Ectodermal cell (in vitro differentiated cells): ENCODE measurements at regions not wholly inside any gene's neighbourhood (a gene's known extent, or its start where the extent isn't known, plus 50 kb on each side); places are given as distances from the start of the nearest gene placed in this dataset.

Experiments
- H3K27ac ChIP-seq: 2 replicates; pipeline ENCODE4 v1.7.0; 2013; ENCODE audit warnings: mild to moderate bottlenecking, low read depth, low read length; ENCODE audit not compliant: insufficient read depth, poor library complexity, severe bottlenecking
- H3K27me3 ChIP-seq: 2 replicates; pipeline ENCODE4 v1.7.0; 2013; ENCODE audit warnings: mild to moderate bottlenecking, low read length; ENCODE audit not compliant: insufficient read depth, control insufficient read depth, poor library complexity, severe bottlenecking
- H3K36me3 ChIP-seq: one replicate; pipeline ENCODE4 v1.7.0; 2013; ENCODE audit warnings: low read length; ENCODE audit not compliant: control insufficient read depth, insufficient read depth
- H3K4me1 ChIP-seq: one replicate; pipeline ENCODE4 v1.7.0; 2013; ENCODE audit warnings: low read length; ENCODE audit not compliant: control insufficient read depth, insufficient read depth
- H3K4me3 ChIP-seq: 2 replicates; pipeline ENCODE4 v1.7.0; 2013; ENCODE audit warnings: low read depth, low read length, control low read depth; ENCODE audit not compliant: insufficient read depth
- H3K9me3 ChIP-seq: 2 replicates; pipeline ENCODE4 v1.7.0; 2013; ENCODE audit warnings: mild to moderate bottlenecking, low read length, moderate library complexity; ENCODE audit not compliant: control insufficient read depth
- WGBS, 2 experiments: methylation state at CpG; one replicate each; pipeline ENCODE4 v1.1.7; 2013; ENCODE audit warnings: missing lambda C conversion rate in 2 of 2; 5-methylcytosine and 5-hydroxymethylcytosine counted together

- H3K36me3 ChIP-seq, result no peaks in the 10 kb centered on the region
- H3K4me3 ChIP-seq, result no peak overlapping the region
- 95% methylated on average over 6 of the region's 6 CpGs for WGBS, 2 experiments
- no peaks in the 10 kb centered on the region for H3K27me3 ChIP-seq
- no peaks in the 10 kb centered on the region for H3K4me1 ChIP-seq
- H3K27ac ChIP-seq, result no peak overlapping the region
- H3K9me3 ChIP-seq, result no peaks in the 10 kb centered on the region
Measured at GRCh38 chr13:95367309-95367843, 66.1 kb upstream of the ABCC4 start.

GRCh38 chr13:95368998-95369397 is 67.7 kb upstream of the ABCC4 start:
- no peak overlapping the region for H3K4me3 ChIP-seq
- no peaks in the 10 kb centered on the region for H3K4me1 ChIP-seq
- no peak overlapping the region for H3K27ac ChIP-seq
- H3K9me3 ChIP-seq, result no peaks in the 10 kb centered on the region
- H3K27me3 ChIP-seq, result no peaks in the 10 kb centered on the region
- WGBS, 2 experiments, result 96 to 97% methylated on average over 4 of the region's 4 CpGs
- no peaks in the 10 kb centered on the region for H3K36me3 ChIP-seq

GRCh38 chr13:95375706-95376105 is 74.5 kb upstream of the ABCC4 start:
- Histone ChIP-seq H3K27me3 (no peaks in the 10 kb centered on the region), H3K27ac (no peak overlapping the region), H3K36me3 (no peaks in the 10 kb centered on the region), H3K4me1 (no peaks in the 10 kb centered on the region), H3K9me3 (no peaks in the 10 kb centered on the region), H3K4me3 (no peak overlapping the region)
- WGBS, 2 experiments, result 0% methylated on average over 1 of the region's 1 CpG

- no peaks in the 10 kb centered on the region for H3K36me3 ChIP-seq
- H3K4me1 ChIP-seq, result no peaks in the 10 kb centered on the region
- WGBS, 2 experiments, result 95 to 97% methylated on average over 1 of the region's 1 CpG
- no peaks in the 10 kb centered on the region for H3K9me3 ChIP-seq
- H3K27me3 ChIP-seq, result no peaks in the 10 kb centered on the region
- H3K27ac ChIP-seq, result no peak overlapping the region
- H3K4me3 ChIP-seq, result no peak overlapping the region
Measured at GRCh38 chr13:95378603-95379002, 77.4 kb upstream of the ABCC4 start.

GRCh38 chr13:95380468-95381211 is 79.4 kb upstream of the ABCC4 start:
- Histone ChIP-seq H3K27me3 (no peaks in the 10 kb centered on the region), H3K27ac (no peak overlapping the region), H3K4me3 (no peak overlapping the region), H3K36me3 (no peaks in the 10 kb centered on the region), H3K9me3 (no peaks in the 10 kb centered on the region), H3K4me1 (no peaks in the 10 kb centered on the region)
- 41 to 47% methylated on average over 14 of the region's 14 CpGs for WGBS, 2 experiments

- H3K4me1 ChIP-seq, result no peaks in the 10 kb centered on the region
- no peaks in the 10 kb centered on the region for H3K36me3 ChIP-seq
- no peaks in the 10 kb centered on the region for H3K27me3 ChIP-seq
- H3K4me3 ChIP-seq, result no peak overlapping the region
- no peaks in the 10 kb centered on the region for H3K9me3 ChIP-seq
- H3K27ac ChIP-seq, result no peak overlapping the region
- 75 to 77% methylated on average over 5 of the region's 5 CpGs for WGBS, 2 experiments
Measured at GRCh38 chr13:95381212-95381527, 79.9 kb upstream of the ABCC4 start.

- no peaks in the 10 kb centered on the region for H3K36me3 ChIP-seq
- H3K27ac ChIP-seq, result no peak overlapping the region
- no peaks in the 10 kb centered on the region for H3K4me1 ChIP-seq
- no peak overlapping the region for H3K4me3 ChIP-seq
- no peaks in the 10 kb centered on the region for H3K9me3 ChIP-seq
- H3K27me3 ChIP-seq, result no peaks in the 10 kb centered on the region
- whole genome bisulfite sequencing, 2 experiments, result 83 to 86% methylated on average over 2 of the region's 2 CpGs
Measured at GRCh38 chr13:95382411-95382810, 81.2 kb upstream of the ABCC4 start.

- Histone ChIP-seq H3K27ac (no peak overlapping the region), H3K4me1 (no peaks in the 10 kb centered on the region), H3K36me3 (no peaks in the 10 kb centered on the region), H3K9me3 (no peaks in the 10 kb centered on the region), H3K4me3 (no peak overlapping the region), H3K27me3 (no peaks in the 10 kb centered on the region)
- WGBS, 2 experiments, result 87 to 91% methylated on average over 4 of the region's 4 CpGs
Measured at GRCh38 chr13:95382916-95383315, 81.7 kb upstream of the ABCC4 start.

GRCh38 chr13:95385373-95385772 is 84.1 kb upstream of the ABCC4 start:
- no peak overlapping the region for H3K27ac ChIP-seq
- H3K4me3 ChIP-seq, result no peak overlapping the region
- no peaks in the 10 kb centered on the region for H3K27me3 ChIP-seq
- 90 to 92% methylated on average over 1 of the region's 1 CpG for WGBS, 2 experiments
- H3K36me3 ChIP-seq, result no peaks in the 10 kb centered on the region
- no peaks in the 10 kb centered on the region for H3K4me1 ChIP-seq
- no peaks in the 10 kb centered on the region for H3K9me3 ChIP-seq

- Histone ChIP-seq H3K4me3 (no peak overlapping the region), H3K27ac (no peak overlapping the region), H3K27me3 (no peaks in the 10 kb centered on the region), H3K9me3 (no peaks in the 10 kb centered on the region), H3K4me1 (no peaks in the 10 kb centered on the region), H3K36me3 (no peaks in the 10 kb centered on the region)
- WGBS, 2 experiments, result 93 to 96% methylated on average over 1 of the region's 1 CpG
Measured at GRCh38 chr13:95385798-95386197, 84.5 kb upstream of the ABCC4 start.
